ENCODE measurements at regions not wholly inside any gene's neighbourhood (a gene's known extent, or its start where the extent isn't known, plus 50 kb on each side); places are given as distances from the start of the nearest gene placed in this dataset.

- Histone ChIP-seq H3K36me3 (ENCODE audit: control insufficient read depth in 2 of 2, extremely low read depth in 1 of 2, insufficient read depth in 2 of 2, low read length in 2 of 2) (no peaks in the 10 kb centered on the region), H3K9ac (replicated peaks; ENCODE audit: extremely low read depth, insufficient read depth, low read length) (no peak overlapping the region), H4K20me1 (replicated peaks; ENCODE audit: control insufficient read depth, extremely low read depth, insufficient read depth, low read length) (no peaks in the 10 kb centered on the region), H3K27me3 (ENCODE audit: control insufficient read depth in 2 of 2, insufficient read depth in 2 of 2, low read length in 2 of 2) (no peaks in the 10 kb centered on the region), H3K4me1 (ENCODE audit: control insufficient read depth, extremely low read depth, insufficient read depth, low read length) (peaks cover 9% of the 10 kb centered on the region), H3K9me3 (replicated peaks; ENCODE audit: control insufficient read depth, insufficient read depth, low read length) (no peaks in the 10 kb centered on the region), H3K4me3 (replicated peaks in 1 of 3; ENCODE audit: insufficient read depth in 1 of 3, low read depth in 1 of 3, low read length in 3 of 3) (no peak overlapping the region), H3K9me1 (replicated peaks; ENCODE audit: control insufficient read depth, extremely low read depth, insufficient read depth, low read length) (no peaks in the 10 kb centered on the region), H3K4me2 (ENCODE audit: insufficient read depth, low read length) (no peak overlapping the region), H2AFZ (ENCODE audit: low read depth, low read length) (no peak overlapping the region), H3K79me2 (ENCODE audit: control insufficient read depth, insufficient read depth, low read length) (no peaks in the 10 kb centered on the region), H3K27ac (ENCODE audit: insufficient read depth, low read depth, low read length) (no peak overlapping the region)
- intact Hi-C loops (cut with micrococcal nuclease) = loop anchor here (2.0 to 10.0 kb wide), 5 partner anchors 27 to 537 kb away; no protein-coding TSS in a partner anchor
- FAIRE-seq = no peak
- TF ChIP-seq FOS (IDR thresholded peaks at IDR 0.05; ENCODE audit: borderline replicate concordance, insufficient read depth, low read length) (no peak), EZH2 (IDR thresholded peaks at IDR 0.05; ENCODE audit: borderline replicate concordance, low read depth, low read length, severe bottlenecking) (no peak), POLR2AphosphoS5 (IDR thresholded peaks at IDR 0.05; ENCODE audit: insufficient read depth, low read depth, low read length) (no peak), POLR2A (IDR thresholded peaks at IDR 0.05; ENCODE audit: low read depth, low read length) (no peak), JUN (IDR thresholded peaks at IDR 0.05; ENCODE audit: borderline replicate concordance, insufficient read depth, insufficient read length, low read depth) (no peak), MYC (IDR thresholded peaks at IDR 0.05; ENCODE audit: low read depth, low read length) (no peak), GATA2 (IDR thresholded peaks at IDR 0.05; ENCODE audit: insufficient read depth, insufficient read length, low read depth, low read length) (no peak), CTCF (IDR thresholded peaks at IDR 0.05; ENCODE audit: extremely low read depth in 1 of 2, insufficient read depth in 1 of 2, low read depth in 1 of 2, low read length in 2 of 2) (no peak)
- POLR2A ChIA-PET = no interaction called here
- dilution Hi-C loops (cut with MboI; ENCODE audit: extremely low pct_ligation_motif_present, low sequenced_read_pairs) = no loop called here
- CTCF ChIA-PET = no interaction called here
- no peak for DNase-seq (ENCODE audit: low read depth, low spot score)
- no TSS peak for BruUV-seq (replicated peaks)
Measured at GRCh38 chr5:124949862-124950261, 203.4 kb upstream of the ZNF608 start.

All from endothelial cell of umbilical vein (primary cell).